Activated naive CD4-positive, alpha-beta T cell treated with anti-CD3 and anti-CD28 coated beads, Interleukin-2, amount 10 ng/mL, durations not matched to agents 7 days and 5 days (primary cell): ENCODE measurements at regions not wholly inside any gene's neighbourhood (a gene's known extent, or its start where the extent isn't known, plus 50 kb on each side); places are given as distances from the start of the nearest gene placed in this dataset.

Experiments
- CTCF ChIA-PET: fragments of 350-600 bp; sonication (Branson Sonifier 250); formaldehyde crosslinking; loops from one replicate; lab custom pipeline; 2021; ENCODE audit warnings: antibody characterized with exemption; lab: Charles Lee
- DNase-seq: peaks from one replicate; pipeline ENCODE4 v3.0.0-alpha.2; 2020
- H3K27ac Mint-ChIP-seq: one replicate; pipeline ENCODE4 v1.8.0; 2021; ENCODE audit warnings: mild to moderate bottlenecking, moderate library complexity, mixed read lengths
- H3K27me3 Mint-ChIP-seq: one replicate; pipeline ENCODE4 v1.8.0; 2021; ENCODE audit warnings: mild to moderate bottlenecking, mixed read lengths
- H3K36me3 Mint-ChIP-seq: one replicate; pipeline ENCODE4 v1.8.0; 2021; ENCODE audit warnings: mixed read lengths
- H3K4me1 Mint-ChIP-seq: one replicate; pipeline ENCODE4 v1.8.0; 2021; ENCODE audit warnings: mixed read lengths
- H3K4me3 Mint-ChIP-seq: one replicate; pipeline ENCODE4 v1.8.0; 2021; ENCODE audit warnings: mild to moderate bottlenecking, moderate library complexity, mixed read lengths
- H3K9me3 Mint-ChIP-seq: one replicate; pipeline ENCODE4 v1.8.0; 2021; ENCODE audit warnings: mixed read lengths

DNA sequence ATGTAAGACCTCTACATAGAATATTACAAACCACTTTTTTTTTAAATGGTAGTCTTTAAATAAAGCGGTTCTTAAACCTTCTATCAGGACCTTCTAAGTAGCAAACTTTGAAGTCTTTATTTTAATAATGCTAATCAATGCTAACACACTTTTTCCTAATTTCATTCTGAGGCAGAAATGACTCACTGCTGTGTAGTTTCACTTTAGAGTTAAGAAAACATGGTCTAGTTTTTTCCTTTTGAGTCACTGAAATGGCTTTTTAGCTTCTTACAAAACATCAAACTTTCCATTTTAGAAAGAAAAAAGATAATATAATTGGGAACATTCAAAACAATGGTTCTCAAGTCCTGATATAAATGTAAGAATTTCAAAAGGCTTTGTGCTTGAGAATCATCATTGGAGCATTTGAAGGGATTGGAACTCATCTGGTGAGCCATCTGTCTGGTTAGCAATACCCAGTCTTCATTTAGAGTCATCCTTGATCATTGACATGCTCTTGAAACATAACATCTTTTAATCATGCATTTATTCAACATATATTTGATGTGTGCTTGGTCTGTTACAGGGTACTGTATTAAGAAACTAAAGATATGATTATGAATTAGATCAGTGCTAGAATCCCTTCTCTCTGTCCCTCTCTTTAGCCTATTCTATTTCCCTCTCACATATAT, 258.3 kb upstream of the MON1B start:
- no peak for DNase-seq
- Mint-ChIP-seq H3K4me1 (no peaks in the 10 kb centered on the region), H3K4me3 (no peak overlapping the region), H3K27me3 (no peaks in the 10 kb centered on the region), H3K27ac (no peak overlapping the region), H3K9me3 (no peaks in the 10 kb centered on the region), H3K36me3 (no peaks in the 10 kb centered on the region)
- CTCF ChIA-PET, result no interaction called here

- CTCF ChIA-PET, result no interaction called here
- no peak overlapping the region for H3K4me3 Mint-ChIP-seq
- no peaks in the 10 kb centered on the region for H3K27me3 Mint-ChIP-seq
- no peak overlapping the region for H3K27ac Mint-ChIP-seq
- no peaks in the 10 kb centered on the region for H3K9me3 Mint-ChIP-seq
- H3K4me1 Mint-ChIP-seq, result no peaks in the 10 kb centered on the region
- no peak for DNase-seq
- H3K36me3 Mint-ChIP-seq, result no peaks in the 10 kb centered on the region
Observed at GRCh38 chr16:76940251-76940650, 250.7 kb upstream of the MON1B start.

GRCh38 chr16:76941113-76941512, 249.9 kb upstream of the MON1B start:
- no peak for DNase-seq
- Mint-ChIP-seq H3K36me3 (no peaks in the 10 kb centered on the region), H3K4me1 (no peaks in the 10 kb centered on the region), H3K4me3 (no peak overlapping the region), H3K9me3 (no peaks in the 10 kb centered on the region), H3K27ac (no peak overlapping the region), H3K27me3 (no peaks in the 10 kb centered on the region)
- CTCF ChIA-PET, result no interaction called here

GRCh38 chr16:76942089-76942488, 248.9 kb upstream of the MON1B start:
- Mint-ChIP-seq H3K36me3 (no peaks in the 10 kb centered on the region), H3K4me1 (no peaks in the 10 kb centered on the region), H3K27ac (no peak overlapping the region), H3K27me3 (no peaks in the 10 kb centered on the region), H3K4me3 (no peak overlapping the region), H3K9me3 (no peaks in the 10 kb centered on the region)
- DNase-seq, result no peak
- CTCF ChIA-PET, result no interaction called here

DNA sequence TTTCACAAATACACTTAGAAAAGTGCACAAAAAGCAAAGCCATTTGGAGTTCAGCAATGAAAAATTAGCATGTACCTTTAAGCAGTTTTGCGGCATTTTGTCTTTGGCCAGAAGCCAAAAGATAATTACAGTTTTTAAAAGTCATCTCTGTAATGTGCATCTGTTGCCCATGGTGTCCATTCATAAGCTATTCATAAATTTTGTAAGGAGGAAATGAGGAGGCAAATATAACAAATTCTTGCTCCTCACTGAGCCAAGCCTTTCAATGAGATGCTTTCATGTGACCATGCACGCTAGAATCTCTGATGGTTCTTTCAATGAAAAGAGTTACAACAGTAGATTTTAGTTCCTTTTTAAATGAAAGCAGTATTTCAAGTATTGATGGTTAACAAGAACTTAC, 247.1 kb upstream of the MON1B start:
- H3K36me3 Mint-ChIP-seq, result no peaks in the 10 kb centered on the region
- peaks cover 2% of the 10 kb centered on the region for H3K9me3 Mint-ChIP-seq
- H3K4me1 Mint-ChIP-seq, result no peaks in the 10 kb centered on the region
- H3K27ac Mint-ChIP-seq, result no peak overlapping the region
- no peak overlapping the region for H3K4me3 Mint-ChIP-seq
- CTCF ChIA-PET, result no interaction called here
- DNase-seq, result no peak
- no peaks in the 10 kb centered on the region for H3K27me3 Mint-ChIP-seq

GRCh38 chr16:76946879-76947278, 244.1 kb upstream of the MON1B start:
- Mint-ChIP-seq H3K4me3 (no peak overlapping the region), H3K4me1 (no peaks in the 10 kb centered on the region), H3K36me3 (no peaks in the 10 kb centered on the region), H3K9me3 (peaks cover 7% of the 10 kb centered on the region), H3K27me3 (no peaks in the 10 kb centered on the region), H3K27ac (no peak overlapping the region)
- no peak for DNase-seq
- CTCF ChIA-PET, result no interaction called here

DNA sequence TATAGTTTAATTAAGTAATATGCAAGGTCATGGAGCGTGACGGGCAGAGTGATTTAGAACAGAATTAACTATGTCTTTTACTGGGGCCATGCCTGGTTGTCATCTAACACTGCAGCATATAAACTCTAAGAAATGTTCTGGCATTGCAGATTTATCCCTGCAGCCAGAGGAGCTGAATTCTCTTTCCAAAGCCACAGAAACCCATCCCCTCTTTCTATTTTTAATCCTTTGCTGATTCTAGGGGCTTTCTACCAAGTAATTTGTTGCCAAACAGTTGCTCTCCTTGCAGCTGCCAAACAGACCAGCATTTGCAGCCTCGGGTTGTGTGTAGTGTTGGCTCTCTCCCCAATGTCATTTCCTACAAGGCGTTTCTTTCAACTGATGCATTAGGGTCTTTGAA, 243.2 kb upstream of the MON1B start:
- no peak overlapping the region for H3K4me3 Mint-ChIP-seq
- no peak for DNase-seq
- CTCF ChIA-PET, result no interaction called here
- no peak overlapping the region for H3K27ac Mint-ChIP-seq
- no peaks in the 10 kb centered on the region for H3K36me3 Mint-ChIP-seq
- H3K27me3 Mint-ChIP-seq, result no peaks in the 10 kb centered on the region
- H3K9me3 Mint-ChIP-seq, result peaks cover 7% of the 10 kb centered on the region
- no peaks in the 10 kb centered on the region for H3K4me1 Mint-ChIP-seq

DNA sequence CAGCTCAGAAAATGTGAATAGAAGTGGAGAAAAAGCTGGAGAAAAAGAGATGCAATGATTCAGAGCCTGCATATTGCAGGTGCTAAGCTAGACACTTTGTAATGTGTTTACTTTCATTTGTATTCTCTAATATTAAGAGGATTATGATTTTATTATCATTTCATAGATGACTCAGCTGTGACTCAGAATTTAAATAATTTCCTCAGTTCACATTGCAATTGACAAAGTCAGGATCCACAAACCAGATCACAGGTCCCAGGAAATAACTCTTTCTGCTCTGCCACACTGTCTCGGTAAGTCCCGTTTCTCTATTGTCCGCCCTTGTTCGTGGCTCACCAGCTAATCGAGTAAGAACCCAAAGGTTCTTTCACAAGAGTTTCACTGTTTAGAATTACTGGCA, 235.4 kb upstream of the MON1B start:
- Mint-ChIP-seq H3K27me3 (no peaks in the 10 kb centered on the region), H3K9me3 (peaks cover 12% of the 10 kb centered on the region), H3K4me3 (no peak overlapping the region), H3K27ac (no peak overlapping the region), H3K4me1 (no peaks in the 10 kb centered on the region), H3K36me3 (no peaks in the 10 kb centered on the region)
- CTCF ChIA-PET, result no interaction called here
- DNase-seq, result no peak

- H3K27ac Mint-ChIP-seq, result no peak overlapping the region
- H3K4me3 Mint-ChIP-seq, result no peak overlapping the region
- CTCF ChIA-PET, result no interaction called here
Observed at GRCh38 chr16:76956394-76956793, 234.6 kb upstream of the MON1B start.

DNA sequence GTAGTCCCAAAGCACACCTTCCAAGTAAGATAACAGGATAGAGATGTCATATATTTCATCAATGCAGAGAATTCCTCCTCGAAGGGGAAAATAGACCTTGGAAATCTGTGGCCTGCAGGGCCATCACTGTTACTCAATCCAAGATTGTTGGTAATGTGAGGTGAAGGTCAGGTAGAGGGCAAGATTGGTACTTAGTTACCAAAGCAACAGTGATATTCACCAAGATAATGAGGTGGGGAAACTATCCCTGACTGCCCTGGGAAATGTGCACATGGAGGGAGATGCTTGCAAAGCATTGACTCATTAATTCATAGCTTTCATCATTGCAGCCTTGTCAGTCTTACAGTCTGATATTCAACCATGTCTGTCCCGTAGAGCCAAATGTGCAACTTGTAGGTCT, 234.1 kb upstream of the MON1B start:
- H3K36me3 Mint-ChIP-seq, result no peaks in the 10 kb centered on the region
- H3K27me3 Mint-ChIP-seq, result no peaks in the 10 kb centered on the region
- H3K4me1 Mint-ChIP-seq, result no peaks in the 10 kb centered on the region
- CTCF ChIA-PET, result no interaction called here
- no peak for DNase-seq
- H3K4me3 Mint-ChIP-seq, result no peak overlapping the region
- peaks cover 9% of the 10 kb centered on the region for H3K9me3 Mint-ChIP-seq
- no peak overlapping the region for H3K27ac Mint-ChIP-seq

More at GRCh38 chr16:76956394-76956793, 234.6 kb upstream of the MON1B start:
- no peaks in the 10 kb centered on the region for H3K36me3 Mint-ChIP-seq
- peaks cover 10% of the 10 kb centered on the region for H3K9me3 Mint-ChIP-seq
- no peak for DNase-seq
- no peaks in the 10 kb centered on the region for H3K4me1 Mint-ChIP-seq
- H3K27me3 Mint-ChIP-seq, result no peaks in the 10 kb centered on the region

DNA sequence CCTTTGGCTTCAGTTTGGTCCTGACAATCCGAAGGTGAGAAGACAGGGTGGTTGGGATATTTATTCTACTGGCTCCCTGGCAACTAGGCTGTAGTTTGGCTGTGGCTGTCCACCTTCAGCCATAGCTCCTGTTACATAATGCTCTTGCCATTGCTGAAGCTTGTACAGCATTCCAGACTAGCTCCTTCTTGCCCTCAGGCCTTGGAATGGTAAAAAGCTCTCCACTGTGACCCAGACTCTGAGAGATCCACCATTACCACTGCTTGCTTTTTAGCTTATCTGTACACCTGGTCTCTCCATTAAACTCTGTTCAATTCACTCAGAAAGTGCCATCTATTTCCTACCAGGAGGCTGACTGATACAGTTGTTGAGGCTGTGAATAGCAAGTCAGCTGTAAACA, 231.8 kb upstream of the MON1B start:
- Mint-ChIP-seq H3K4me1 (no peaks in the 10 kb centered on the region), H3K36me3 (no peaks in the 10 kb centered on the region), H3K27ac (peak overlapping the region; percentile 49), H3K27me3 (no peaks in the 10 kb centered on the region), H3K4me3 (no peak overlapping the region), H3K9me3 (peaks cover 9% of the 10 kb centered on the region)
- CTCF ChIA-PET, result no interaction called here
- DNase-seq, result no peak

- DNase-seq, result no peak
- Mint-ChIP-seq H3K27ac (no peak overlapping the region), H3K36me3 (no peaks in the 10 kb centered on the region), H3K9me3 (peaks cover 2% of the 10 kb centered on the region), H3K27me3 (no peaks in the 10 kb centered on the region), H3K4me3 (no peak overlapping the region), H3K4me1 (no peaks in the 10 kb centered on the region)
- CTCF ChIA-PET, result no interaction called here
Observed at GRCh38 chr16:76963614-76964315, 227.2 kb upstream of the MON1B start.

- CTCF ChIA-PET, result no interaction called here
- Mint-ChIP-seq H3K27ac (no peak overlapping the region), H3K36me3 (no peaks in the 10 kb centered on the region), H3K27me3 (no peaks in the 10 kb centered on the region), H3K4me1 (no peaks in the 10 kb centered on the region), H3K4me3 (no peak overlapping the region), H3K9me3 (peaks cover 1% of the 10 kb centered on the region)
- no peak for DNase-seq
Observed at GRCh38 chr16:76964464-76965154, 226.4 kb upstream of the MON1B start.

DNA sequence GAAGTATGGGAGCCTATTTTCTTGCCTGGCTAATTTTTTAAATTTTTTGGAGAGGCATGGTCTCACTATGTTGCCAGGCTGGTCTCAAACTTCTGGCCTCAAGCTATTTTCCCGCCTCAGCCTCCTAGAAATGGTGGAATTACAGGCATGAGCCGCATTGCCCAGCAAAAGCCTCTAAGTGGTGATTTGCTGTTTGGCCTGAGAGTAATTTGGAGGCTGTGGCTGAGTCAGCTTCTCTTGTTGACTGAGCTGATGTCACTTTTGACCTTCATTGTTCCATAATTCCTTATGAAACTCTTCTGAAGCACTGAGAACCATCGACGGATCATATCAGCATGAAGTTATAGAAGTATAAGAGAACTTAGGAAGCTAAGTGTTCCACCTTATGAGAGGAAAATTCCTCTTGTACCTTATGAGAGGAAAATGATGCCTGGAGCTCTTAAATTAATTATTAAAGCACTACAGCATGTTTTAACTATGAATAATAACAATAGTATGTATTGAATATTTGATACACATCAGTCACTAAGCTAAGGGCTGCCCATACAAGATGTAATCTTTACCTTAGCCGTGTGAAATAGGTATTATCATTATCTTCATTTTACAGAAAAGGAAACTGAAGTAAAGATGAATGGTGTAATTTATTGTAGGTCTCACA, 220.8 kb upstream of the MON1B start:
- Mint-ChIP-seq H3K4me3 (no peak overlapping the region), H3K27me3 (no peaks in the 10 kb centered on the region), H3K36me3 (no peaks in the 10 kb centered on the region), H3K4me1 (no peaks in the 10 kb centered on the region), H3K9me3 (no peaks in the 10 kb centered on the region), H3K27ac (no peak overlapping the region)
- no peak for DNase-seq
- CTCF ChIA-PET, result no interaction called here
